Astrocyte (in vitro differentiated cells and primary cell): ENCODE measurements at regions not wholly inside any gene's neighbourhood (a gene's known extent, or its start where the extent isn't known, plus 50 kb on each side); places are given as distances from the start of the nearest gene placed in this dataset.

ENCODE experiments used
- DNase-seq: peaks from one replicate; pipeline ENCODE4 v3.0.0-alpha.2; 2010; ENCODE audit warnings: low read depth
- FAIRE-seq: peaks from 2 replicates; lab custom pipeline; 2011; peaks lifted over from hg19 to GRCh38; lab: Jason Lieb, UNC
- H2AFZ ChIP-seq: 2 replicates; pipeline ENCODE4 v1.6.0; 2012; ENCODE audit warnings: low read depth, low read length, inconsistent platforms
- H3K27ac ChIP-seq: 2 replicates; pipeline ENCODE4 v1.5.1; 2011; ENCODE audit warnings: low read depth, low read length, inconsistent platforms
- H3K27me3 ChIP-seq: 2 replicates; pipeline ENCODE4 v1.6.0; 2011; ENCODE audit warnings: low read length, inconsistent platforms; ENCODE audit not compliant: insufficient read depth
- H3K36me3 ChIP-seq: 2 replicates; pipeline ENCODE4 v1.5.1; 2011; ENCODE audit warnings: low read length, inconsistent platforms; ENCODE audit not compliant: insufficient read depth
- H3K4me1 ChIP-seq: 2 replicates; pipeline ENCODE4 v1.5.1; 2011; ENCODE audit warnings: low read length, inconsistent platforms; ENCODE audit not compliant: insufficient read depth
- H3K4me2 ChIP-seq: 2 replicates; pipeline ENCODE4 v1.6.0; 2012; ENCODE audit warnings: low read length, inconsistent platforms
- H3K4me3 ChIP-seq: 2 replicates; pipeline ENCODE4 v1.5.1; 2011; ENCODE audit warnings: low read depth, mild to moderate bottlenecking, low read length, inconsistent platforms; ENCODE audit not compliant: insufficient read depth
- H3K79me2 ChIP-seq: 2 replicates; pipeline ENCODE4 v1.6.0; 2012; ENCODE audit warnings: mild to moderate bottlenecking, low read length, inconsistent platforms; ENCODE audit not compliant: insufficient read depth
- H3K9ac ChIP-seq: 2 replicates; pipeline ENCODE4 v1.6.0; 2012; ENCODE audit warnings: mild to moderate bottlenecking, low read length, inconsistent platforms
- H3K9me3 ChIP-seq: 2 replicates; pipeline ENCODE4 v1.5.1; 2012; ENCODE audit warnings: low read depth, mild to moderate bottlenecking, low read length, inconsistent platforms; ENCODE audit not compliant: insufficient read depth
- H4K20me1 ChIP-seq: 2 replicates; pipeline ENCODE4 v1.6.0; 2012; ENCODE audit warnings: low read length, inconsistent platforms; ENCODE audit not compliant: insufficient read depth
- H3K27ac Mint-ChIP-seq: one replicate; pipeline ENCODE4 v1.8.0; 2021; ENCODE audit warnings: mild to moderate bottlenecking, mixed read lengths; ENCODE audit not compliant: unreplicated experiment
- H3K27me3 Mint-ChIP-seq: one replicate; pipeline ENCODE4 v1.8.0; 2021; ENCODE audit warnings: low read depth, mixed read lengths; ENCODE audit not compliant: unreplicated experiment
- H3K36me3 Mint-ChIP-seq: one replicate; pipeline ENCODE4 v1.8.0; 2021; ENCODE audit warnings: low read depth, mixed read lengths; ENCODE audit not compliant: unreplicated experiment
- H3K4me1 Mint-ChIP-seq: one replicate; pipeline ENCODE4 v1.8.0; 2021; ENCODE audit warnings: low read depth, mixed read lengths; ENCODE audit not compliant: unreplicated experiment
- H3K4me3 Mint-ChIP-seq: one replicate; pipeline ENCODE4 v1.8.0; 2021; ENCODE audit warnings: mild to moderate bottlenecking, moderate library complexity, mixed read lengths; ENCODE audit not compliant: unreplicated experiment
- H3K9me3 Mint-ChIP-seq: one replicate; pipeline ENCODE4 v1.8.0; 2021; ENCODE audit warnings: mild to moderate bottlenecking, mixed read lengths; ENCODE audit not compliant: unreplicated experiment
- CTCF ChIP-seq: IDR thresholded peaks from 2 replicates; pipeline ENCODE4 v1.5.1; 2011; ENCODE audit warnings: low read depth, mild to moderate bottlenecking, inconsistent platforms, low read length, moderate library complexity; ENCODE audit not compliant: insufficient read depth
- EZH2 ChIP-seq: IDR thresholded peaks from 2 replicates; pipeline ENCODE4 v1.6.1; 2012; ENCODE audit warnings: mild to moderate bottlenecking, low read length, inconsistent platforms; ENCODE audit not compliant: insufficient read depth

- Histone ChIP-seq H3K9ac (no peak overlapping the region), H4K20me1 (no peaks in the 10 kb centered on the region), H2AFZ (no peak overlapping the region), H3K4me2 (no peak overlapping the region), H3K9me3 (no peaks in the 10 kb centered on the region), H3K27ac (no peak overlapping the region), H3K4me1 (no peaks in the 10 kb centered on the region), H3K4me3 (no peak overlapping the region), H3K27me3 (no peaks in the 10 kb centered on the region), H3K36me3 (no peaks in the 10 kb centered on the region), H3K79me2 (no peaks in the 10 kb centered on the region)
- no peak for TF ChIP-seq EZH2
- no peak for TF ChIP-seq CTCF
- H3K4me1 Mint-ChIP-seq = no peaks in the 10 kb centered on the region
- peak overlapping the region; percentile 34 for H3K27ac Mint-ChIP-seq
- H3K36me3 Mint-ChIP-seq = peaks cover 3% of the 10 kb centered on the region
- H3K27me3 Mint-ChIP-seq = peaks cover 15% of the 10 kb centered on the region
- DNase-seq (no peak), FAIRE-seq (no peak)
- no peak overlapping the region for H3K4me3 Mint-ChIP-seq
- no peaks in the 10 kb centered on the region for H3K9me3 Mint-ChIP-seq
These were observed 67.2 kb upstream of the VASH1 start for GRCh38 chr14:76694106-76694505.

- H3K4me1 Mint-ChIP-seq = no peaks in the 10 kb centered on the region
- no peaks in the 10 kb centered on the region for H3K9me3 Mint-ChIP-seq
- TF ChIP-seq CTCF (no peak), EZH2 (no peak)
- peaks cover 2% of the 10 kb centered on the region for H3K36me3 Mint-ChIP-seq
- Histone ChIP-seq H3K27me3 (no peaks in the 10 kb centered on the region), H3K4me3 (no peak overlapping the region), H3K9ac (no peak overlapping the region), H3K9me3 (no peaks in the 10 kb centered on the region), H3K4me1 (no peaks in the 10 kb centered on the region), H3K36me3 (no peaks in the 10 kb centered on the region), H4K20me1 (no peaks in the 10 kb centered on the region), H2AFZ (no peak overlapping the region), H3K79me2 (no peaks in the 10 kb centered on the region), H3K4me2 (no peak overlapping the region), H3K27ac (no peak overlapping the region)
- no peak for FAIRE-seq
- no peak for DNase-seq
- no peak overlapping the region for H3K27ac Mint-ChIP-seq
- H3K27me3 Mint-ChIP-seq = peaks cover 21% of the 10 kb centered on the region
- no peak overlapping the region for H3K4me3 Mint-ChIP-seq
These were observed 65.9 kb upstream of the VASH1 start for GRCh38 chr14:76695263-76695920.

- no peaks in the 10 kb centered on the region for H4K20me1 ChIP-seq
- no peaks in the 10 kb centered on the region for H3K27me3 ChIP-seq
- no peaks in the 10 kb centered on the region for H3K4me1 Mint-ChIP-seq
- H3K36me3 Mint-ChIP-seq = peaks cover 2% of the 10 kb centered on the region
- H3K4me2 ChIP-seq = no peak overlapping the region
- H2AFZ ChIP-seq = no peak overlapping the region
- H3K9ac ChIP-seq = no peak overlapping the region
- no peak overlapping the region for H3K4me3 Mint-ChIP-seq
- no peak overlapping the region for H3K4me3 ChIP-seq
- TF ChIP-seq CTCF (no peak), EZH2 (no peak)
- no peaks in the 10 kb centered on the region for H3K9me3 ChIP-seq
- H3K27ac Mint-ChIP-seq = no peak overlapping the region
- no peaks in the 10 kb centered on the region for H3K36me3 ChIP-seq
- H3K9me3 Mint-ChIP-seq = no peaks in the 10 kb centered on the region
- DNase-seq = no peak
- peaks cover 21% of the 10 kb centered on the region for H3K27me3 Mint-ChIP-seq
- no peaks in the 10 kb centered on the region for H3K79me2 ChIP-seq
- H3K4me1 ChIP-seq = no peaks in the 10 kb centered on the region
- FAIRE-seq = no peak
- no peak overlapping the region for H3K27ac ChIP-seq
These were observed 64.9 kb upstream of the VASH1 start for GRCh38 chr14:76696361-76696760.
